GM21381 (cell line): ENCODE measurements at regions not wholly inside any gene's neighbourhood (a gene's known extent, or its start where the extent isn't known, plus 50 kb on each side); places are given as distances from the start of the nearest gene placed in this dataset.

Source experiments
- ATAC-seq: cut with Tn5 transposase; IDR thresholded peaks from one replicate; pipeline ENCODE4 v1.9.1; 2021; ENCODE audit warnings: mild to moderate bottlenecking, moderate library complexity; ENCODE audit not compliant: unreplicated experiment

GRCh38 chr1:221067721-221068120, 188.5 kb downstream of the HLX start:
- no peak for ATAC-seq

- peak; percentile 92 for ATAC-seq
Observed at GRCh38 chr1:221069178-221069903, 190.1 kb downstream of the HLX start.

- no peak for ATAC-seq
Observed at GRCh38 chr1:221069986-221070385, 190.7 kb downstream of the HLX start.

GRCh38 chr1:221071777-221072176, 192.5 kb downstream of the HLX start:
- no peak for ATAC-seq

GRCh38 chr1:221072214-221072613, 193.0 kb downstream of the HLX start:
- no peak for ATAC-seq

GRCh38 chr1:221074332-221074731, 195.1 kb downstream of the HLX start:
- no peak for ATAC-seq

GRCh38 chr1:221075911-221076310, 196.7 kb downstream of the HLX start:
- ATAC-seq = no peak

GRCh38 chr1:221076391-221076811, 197.2 kb downstream of the HLX start:
- no peak for ATAC-seq

- ATAC-seq = no peak
Observed at GRCh38 chr1:221078260-221078965, 199.2 kb downstream of the HLX start.

- no peak for ATAC-seq
Observed at GRCh38 chr1:221083902-221084301, 204.7 kb downstream of the HLX start.

GRCh38 chr1:221084681-221085080, 205.4 kb downstream of the HLX start:
- no peak for ATAC-seq

- no peak for ATAC-seq
Observed at GRCh38 chr1:221085701-221086375, 206.6 kb downstream of the HLX start.

GRCh38 chr1:221087919-221088318, 208.7 kb downstream of the HLX start:
- ATAC-seq = no peak

GRCh38 chr1:221089273-221089672, 210.0 kb downstream of the HLX start:
- ATAC-seq = no peak

- no peak for ATAC-seq
Observed at GRCh38 chr1:221089803-221090202, 210.6 kb downstream of the HLX start.

GRCh38 chr1:221093903-221094791, 214.9 kb downstream of the HLX start:
- no peak for ATAC-seq

GRCh38 chr1:221097479-221098281, 218.4 kb downstream of the HLX start:
- no peak for ATAC-seq

- ATAC-seq = no peak
Observed at GRCh38 chr1:221098471-221099405, 219.5 kb downstream of the HLX start.
